ENCODE measurements at regions not wholly inside any gene's neighbourhood (a gene's known extent, or its start where the extent isn't known, plus 50 kb on each side); places are given as distances from the start of the nearest gene placed in this dataset.

DNA sequence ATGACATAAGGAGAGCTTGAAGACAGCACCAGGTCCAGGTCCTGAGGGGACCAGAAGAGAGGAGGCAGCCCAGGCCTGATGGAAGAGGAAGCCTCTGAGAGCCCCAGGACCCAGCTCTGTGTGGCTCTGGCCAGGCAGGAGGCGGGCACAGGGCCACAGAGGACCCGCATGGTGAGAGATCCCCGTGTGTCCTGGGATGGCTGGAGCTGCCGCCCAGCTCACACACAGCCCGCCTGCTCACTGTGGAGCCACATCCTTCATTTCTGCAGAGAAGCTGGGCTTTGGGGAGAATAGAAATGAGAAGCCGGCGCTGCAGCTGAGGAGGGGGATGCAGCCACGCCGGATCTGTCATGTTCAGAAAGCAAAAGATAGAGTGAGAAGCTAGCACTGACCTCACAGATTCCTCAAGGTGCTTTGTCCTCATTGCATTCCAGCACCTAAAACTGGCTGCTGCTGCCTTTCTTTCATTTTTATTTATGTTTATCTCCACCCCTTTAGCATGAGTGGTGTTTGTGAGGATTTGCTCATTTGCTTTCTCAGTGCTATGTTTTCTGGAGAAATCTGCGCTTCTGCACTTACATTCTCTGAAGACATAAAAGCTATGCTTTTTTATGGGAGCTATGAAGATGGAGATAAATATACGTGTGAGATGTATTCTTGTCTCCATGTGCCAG lies 307.6 kb upstream of the MYT1L start:
- no peak overlapping the region for H3K9ac ChIP-seq (ENCODE audit: low read length)
- no peaks in the 10 kb centered on the region for H3K27me3 ChIP-seq (ENCODE audit: insufficient read depth, low read length, poor library complexity)
- no peaks in the 10 kb centered on the region for H3K36me3 ChIP-seq (ENCODE audit: control insufficient read depth, insufficient read depth, low read length)
- no peak overlapping the region for H4K5ac ChIP-seq (ENCODE audit: low read length)
- H2AK5ac ChIP-seq (ENCODE audit: low read length): no peak overlapping the region
- no peak overlapping the region for H3K56ac ChIP-seq (ENCODE audit: low read length)
- H4K8ac ChIP-seq (ENCODE audit: low read depth, low read length): no peak overlapping the region
- no CpG with 5 or more reads among the region's 11 CpGs for WGBS (ENCODE audit: extremely low coverage, insufficient coverage, low lambda C conversion rate)
- H3K79me1 ChIP-seq (ENCODE audit: low read length): no peaks in the 10 kb centered on the region
- H3K79me2 ChIP-seq (ENCODE audit: control insufficient read depth, insufficient read depth, low read length): no peaks in the 10 kb centered on the region
- H3K27ac ChIP-seq (ENCODE audit: low read depth, low read length): no peak overlapping the region
- no peak overlapping the region for H3K4me3 ChIP-seq (ENCODE audit: low read length)
- no peak for DNase-seq
- H3K18ac ChIP-seq (ENCODE audit: low read length): no peak overlapping the region
- H2BK5ac ChIP-seq (ENCODE audit: low read length): no peak overlapping the region
- no peak overlapping the region for H2BK120ac ChIP-seq (ENCODE audit: low read depth, low read length)
- no peak overlapping the region for H3K4me2 ChIP-seq (ENCODE audit: low read length)
- no peak overlapping the region for H3K4ac ChIP-seq (ENCODE audit: low read depth, low read length)
- no peaks in the 10 kb centered on the region for H3K4me1 ChIP-seq (ENCODE audit: control insufficient read depth, low read depth, low read length)
- no peak overlapping the region for H3K23ac ChIP-seq (ENCODE audit: low read length)
- H2BK15ac ChIP-seq (replicated peaks; ENCODE audit: low read depth): no peak overlapping the region

DNA sequence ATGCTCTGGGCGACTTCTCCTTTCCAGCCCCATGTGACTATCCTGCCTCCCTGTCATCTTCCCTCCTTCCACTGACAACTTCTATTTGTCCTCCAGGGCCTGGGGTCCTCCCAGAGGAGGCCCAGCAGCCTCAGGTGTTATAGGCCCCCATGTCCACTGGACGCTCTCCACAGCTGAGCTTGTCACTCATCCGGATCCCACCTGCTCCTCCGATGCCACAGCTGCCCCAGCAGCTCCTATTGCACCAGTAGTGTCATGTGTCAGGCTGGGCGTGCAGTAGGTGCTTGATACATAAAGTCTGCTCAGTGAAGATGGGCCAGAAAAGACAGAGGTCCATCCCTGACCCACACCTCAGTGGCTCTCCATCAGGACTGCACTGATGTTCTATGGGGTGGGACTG lies 305.7 kb upstream of the MYT1L start:
- Histone ChIP-seq H3K4me1 (ENCODE audit: control insufficient read depth, low read depth, low read length) (no peaks in the 10 kb centered on the region), H3K18ac (ENCODE audit: low read length) (no peak overlapping the region), H3K56ac (ENCODE audit: low read length) (no peak overlapping the region), H3K27me3 (ENCODE audit: insufficient read depth, low read length, poor library complexity) (no peaks in the 10 kb centered on the region), H3K79me1 (ENCODE audit: low read length) (no peaks in the 10 kb centered on the region), H2BK15ac (replicated peaks; ENCODE audit: low read depth) (no peak overlapping the region), H4K5ac (ENCODE audit: low read length) (no peak overlapping the region), H3K27ac (ENCODE audit: low read depth, low read length) (no peak overlapping the region), H3K4me2 (ENCODE audit: low read length) (no peak overlapping the region), H3K79me2 (ENCODE audit: control insufficient read depth, insufficient read depth, low read length) (no peaks in the 10 kb centered on the region), H3K4me3 (ENCODE audit: low read length) (no peak overlapping the region), H3K9ac (ENCODE audit: low read length) (no peak overlapping the region), H3K36me3 (ENCODE audit: control insufficient read depth, insufficient read depth, low read length) (no peaks in the 10 kb centered on the region), H4K8ac (ENCODE audit: low read depth, low read length) (no peak overlapping the region), H2BK120ac (ENCODE audit: low read depth, low read length) (no peak overlapping the region), H2BK5ac (ENCODE audit: low read length) (no peak overlapping the region), H2AK5ac (ENCODE audit: low read length) (no peak overlapping the region), H3K4ac (ENCODE audit: low read depth, low read length) (no peak overlapping the region), H3K23ac (ENCODE audit: low read length) (no peak overlapping the region)
- no CpG with 5 or more reads among the region's 5 CpGs for WGBS (ENCODE audit: extremely low coverage, insufficient coverage, low lambda C conversion rate)
- no peak for DNase-seq

DNA sequence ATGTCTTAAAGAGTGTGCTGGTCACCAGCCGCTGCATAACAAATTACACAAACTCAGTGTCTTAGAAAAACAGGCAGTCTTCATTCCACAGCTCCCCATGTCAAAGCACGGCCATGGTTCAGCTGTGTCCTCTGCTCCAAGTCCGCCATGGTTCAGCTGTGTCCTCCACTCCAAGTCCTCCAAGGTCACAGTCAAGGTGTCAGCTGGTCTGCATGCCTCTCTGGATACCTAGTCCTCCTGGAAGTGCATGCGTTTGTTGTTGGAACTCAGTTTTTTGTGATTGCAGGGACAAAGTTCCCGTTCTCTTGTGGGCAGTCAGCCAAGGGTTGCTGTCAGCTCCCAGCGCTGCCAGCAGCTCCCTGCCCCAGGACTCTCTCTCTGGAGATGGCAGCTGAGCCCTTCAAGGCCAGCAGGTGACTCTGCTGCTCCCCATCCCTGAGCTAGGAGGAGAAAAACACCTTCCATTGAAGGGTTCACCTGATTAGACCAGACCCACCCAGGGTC lies 304.0 kb upstream of the MYT1L start:
- H2AK5ac ChIP-seq (ENCODE audit: low read length): no peak overlapping the region
- H3K27ac ChIP-seq (ENCODE audit: low read depth, low read length): no peak overlapping the region
- H3K36me3 ChIP-seq (ENCODE audit: control insufficient read depth, insufficient read depth, low read length): no peaks in the 10 kb centered on the region
- H3K79me2 ChIP-seq (ENCODE audit: control insufficient read depth, insufficient read depth, low read length): no peaks in the 10 kb centered on the region
- H2BK15ac ChIP-seq (replicated peaks; ENCODE audit: low read depth): no peak overlapping the region
- no peak overlapping the region for H3K4ac ChIP-seq (ENCODE audit: low read depth, low read length)
- no peak overlapping the region for H2BK5ac ChIP-seq (ENCODE audit: low read length)
- H3K4me1 ChIP-seq (ENCODE audit: control insufficient read depth, low read depth, low read length): no peaks in the 10 kb centered on the region
- DNase-seq: no peak
- H3K79me1 ChIP-seq (ENCODE audit: low read length): no peaks in the 10 kb centered on the region
- H3K18ac ChIP-seq (ENCODE audit: low read length): no peak overlapping the region
- no peak overlapping the region for H2BK120ac ChIP-seq (ENCODE audit: low read depth, low read length)
- no peak overlapping the region for H3K56ac ChIP-seq (ENCODE audit: low read length)
- no peak overlapping the region for H3K23ac ChIP-seq (ENCODE audit: low read length)
- H4K8ac ChIP-seq (ENCODE audit: low read depth, low read length): no peak overlapping the region
- H3K4me2 ChIP-seq (ENCODE audit: low read length): no peak overlapping the region
- WGBS (ENCODE audit: extremely low coverage, insufficient coverage, low lambda C conversion rate): no CpG with 5 or more reads among the region's 6 CpGs
- H3K9ac ChIP-seq (ENCODE audit: low read length): no peak overlapping the region
- H3K27me3 ChIP-seq (ENCODE audit: insufficient read depth, low read length, poor library complexity): no peaks in the 10 kb centered on the region
- H3K4me3 ChIP-seq (ENCODE audit: low read length): no peak overlapping the region
- H4K5ac ChIP-seq (ENCODE audit: low read length): no peak overlapping the region

DNA sequence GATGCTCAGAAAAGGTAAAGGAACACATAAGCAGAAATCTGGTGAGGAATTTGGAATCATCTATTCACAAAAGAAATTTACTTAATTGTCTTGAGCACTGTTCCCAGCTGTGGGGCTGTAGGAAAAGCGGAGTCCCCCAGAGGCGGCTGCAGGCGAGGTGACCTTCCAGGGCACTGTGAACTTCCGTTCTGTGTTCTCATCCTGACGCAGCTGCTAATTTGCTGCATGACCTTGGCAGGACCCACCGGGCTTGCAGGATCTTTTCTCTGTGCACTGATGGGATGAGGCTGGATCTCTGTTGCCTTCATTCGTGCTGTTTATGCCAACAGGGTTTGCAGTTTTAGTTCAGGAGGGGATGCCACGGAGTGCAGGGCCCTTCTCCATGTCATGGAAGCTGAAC lies 301.9 kb upstream of the MYT1L start:
- Histone ChIP-seq H3K23ac (ENCODE audit: low read length) (no peak overlapping the region), H2BK120ac (ENCODE audit: low read depth, low read length) (no peak overlapping the region), H3K4ac (ENCODE audit: low read depth, low read length) (no peak overlapping the region), H3K18ac (ENCODE audit: low read length) (no peak overlapping the region), H2AK5ac (ENCODE audit: low read length) (no peak overlapping the region), H3K27ac (ENCODE audit: low read depth, low read length) (no peak overlapping the region), H2BK5ac (ENCODE audit: low read length) (no peak overlapping the region), H4K8ac (ENCODE audit: low read depth, low read length) (no peak overlapping the region), H3K79me1 (ENCODE audit: low read length) (no peaks in the 10 kb centered on the region), H2BK15ac (replicated peaks; ENCODE audit: low read depth) (no peak overlapping the region), H3K9ac (ENCODE audit: low read length) (no peak overlapping the region), H3K56ac (ENCODE audit: low read length) (no peak overlapping the region), H3K36me3 (ENCODE audit: control insufficient read depth, insufficient read depth, low read length) (no peaks in the 10 kb centered on the region), H4K5ac (ENCODE audit: low read length) (no peak overlapping the region), H3K27me3 (ENCODE audit: insufficient read depth, low read length, poor library complexity) (no peaks in the 10 kb centered on the region), H3K4me3 (ENCODE audit: low read length) (no peak overlapping the region), H3K4me2 (ENCODE audit: low read length) (no peak overlapping the region), H3K79me2 (ENCODE audit: control insufficient read depth, insufficient read depth, low read length) (no peaks in the 10 kb centered on the region), H3K4me1 (ENCODE audit: control insufficient read depth, low read depth, low read length) (no peaks in the 10 kb centered on the region)
- no CpG with 5 or more reads among the region's 8 CpGs for WGBS (ENCODE audit: extremely low coverage, insufficient coverage, low lambda C conversion rate)
- no peak for DNase-seq

DNA sequence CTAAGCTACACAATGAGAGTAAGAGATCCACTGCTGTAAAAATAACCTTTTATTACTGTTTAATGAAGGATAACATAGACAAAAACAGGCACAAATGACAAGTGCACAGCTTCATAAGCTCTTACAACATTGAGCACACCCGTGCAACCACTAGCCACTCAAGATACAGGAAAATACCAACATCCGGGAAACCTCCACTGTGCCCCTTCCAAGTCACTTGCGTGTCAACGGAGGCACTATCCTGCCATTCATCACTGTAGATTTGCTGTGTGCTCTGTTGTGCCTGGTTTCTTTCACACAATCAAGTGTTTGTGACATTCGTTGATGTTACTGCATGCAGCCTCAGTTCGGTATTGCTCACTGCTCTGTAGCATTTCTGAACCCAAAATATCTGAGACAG lies 292.9 kb upstream of the MYT1L start:
- Histone ChIP-seq H3K4me2 (ENCODE audit: low read length) (no peak overlapping the region), H2BK120ac (ENCODE audit: low read depth, low read length) (no peak overlapping the region), H3K36me3 (ENCODE audit: control insufficient read depth, insufficient read depth, low read length) (no peaks in the 10 kb centered on the region), H4K8ac (ENCODE audit: low read depth, low read length) (no peak overlapping the region), H3K79me2 (ENCODE audit: control insufficient read depth, insufficient read depth, low read length) (no peaks in the 10 kb centered on the region), H2BK5ac (ENCODE audit: low read length) (no peak overlapping the region), H3K9ac (ENCODE audit: low read length) (no peak overlapping the region), H3K4ac (ENCODE audit: low read depth, low read length) (no peak overlapping the region), H3K18ac (ENCODE audit: low read length) (no peak overlapping the region), H4K5ac (ENCODE audit: low read length) (no peak overlapping the region), H2BK15ac (replicated peaks; ENCODE audit: low read depth) (no peak overlapping the region), H2AK5ac (ENCODE audit: low read length) (no peak overlapping the region), H3K79me1 (ENCODE audit: low read length) (no peaks in the 10 kb centered on the region), H3K4me3 (ENCODE audit: low read length) (no peak overlapping the region), H3K27me3 (ENCODE audit: insufficient read depth, low read length, poor library complexity) (no peaks in the 10 kb centered on the region), H3K27ac (ENCODE audit: low read depth, low read length) (no peak overlapping the region), H3K4me1 (ENCODE audit: control insufficient read depth, low read depth, low read length) (no peaks in the 10 kb centered on the region), H3K56ac (ENCODE audit: low read length) (no peak overlapping the region), H3K23ac (ENCODE audit: low read length) (no peak overlapping the region)
- no CpG with 5 or more reads among the region's 6 CpGs for WGBS (ENCODE audit: extremely low coverage, insufficient coverage, low lambda C conversion rate)
- DNase-seq: no peak

DNA sequence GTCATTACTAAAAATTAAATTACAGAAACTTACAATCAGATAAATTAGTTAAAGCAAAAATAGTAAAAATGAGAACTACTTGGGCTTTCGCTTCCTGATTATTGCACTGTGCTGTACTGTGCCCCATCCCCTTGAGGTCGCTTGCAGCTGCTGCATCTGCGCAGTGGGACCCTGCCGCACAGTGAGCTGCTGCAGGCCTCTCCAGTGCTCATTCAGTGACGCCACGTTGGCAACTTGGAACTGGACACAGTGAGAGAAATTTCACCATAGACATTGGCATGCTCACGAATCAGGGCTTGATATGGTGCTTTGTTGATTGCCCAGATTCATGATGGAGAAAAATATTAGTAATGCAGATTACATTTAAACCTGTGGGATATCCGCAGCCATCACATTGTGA lies 290.8 kb upstream of the MYT1L start:
- Histone ChIP-seq H3K9ac (ENCODE audit: low read length) (no peak overlapping the region), H2BK120ac (ENCODE audit: low read depth, low read length) (no peak overlapping the region), H2BK15ac (replicated peaks; ENCODE audit: low read depth) (no peak overlapping the region), H4K5ac (ENCODE audit: low read length) (no peak overlapping the region), H3K4me2 (ENCODE audit: low read length) (no peak overlapping the region), H3K79me1 (ENCODE audit: low read length) (no peaks in the 10 kb centered on the region), H3K4me1 (ENCODE audit: control insufficient read depth, low read depth, low read length) (no peaks in the 10 kb centered on the region), H4K8ac (ENCODE audit: low read depth, low read length) (no peak overlapping the region), H3K79me2 (ENCODE audit: control insufficient read depth, insufficient read depth, low read length) (no peaks in the 10 kb centered on the region), H3K4ac (ENCODE audit: low read depth, low read length) (no peak overlapping the region), H3K56ac (ENCODE audit: low read length) (no peak overlapping the region), H2AK5ac (ENCODE audit: low read length) (no peak overlapping the region), H3K36me3 (ENCODE audit: control insufficient read depth, insufficient read depth, low read length) (no peaks in the 10 kb centered on the region), H3K18ac (ENCODE audit: low read length) (no peak overlapping the region), H3K27me3 (ENCODE audit: insufficient read depth, low read length, poor library complexity) (no peaks in the 10 kb centered on the region), H3K4me3 (ENCODE audit: low read length) (no peak overlapping the region), H3K27ac (ENCODE audit: low read depth, low read length) (no peak overlapping the region), H2BK5ac (ENCODE audit: low read length) (no peak overlapping the region), H3K23ac (ENCODE audit: low read length) (no peak overlapping the region)
- DNase-seq: no peak
- no CpG with 5 or more reads among the region's 8 CpGs for WGBS (ENCODE audit: extremely low coverage, insufficient coverage, low lambda C conversion rate)

All from mesendoderm (in vitro differentiated cells).